Glutamatergic neuron (in vitro differentiated cells): ENCODE measurements at regions not wholly inside any gene's neighbourhood (a gene's known extent, or its start where the extent isn't known, plus 50 kb on each side); places are given as distances from the start of the nearest gene placed in this dataset.

ENCODE experiments used
- DNase-seq: peaks from one replicate; pipeline ENCODE4 v3.0.0; 2022
- H3K27ac Mint-ChIP-seq: one replicate; pipeline ENCODE4 v1.8.0; 2020; ENCODE audit warnings: mild to moderate bottlenecking, mixed read lengths, inconsistent platforms; ENCODE audit not compliant: unreplicated experiment
- H3K27me3 Mint-ChIP-seq: one replicate; pipeline ENCODE4 v1.8.0; 2020; ENCODE audit warnings: mild to moderate bottlenecking, moderate library complexity, mixed read lengths, inconsistent platforms; ENCODE audit not compliant: unreplicated experiment
- H3K36me3 Mint-ChIP-seq: one replicate; pipeline ENCODE4 v1.8.0; 2020; ENCODE audit warnings: mild to moderate bottlenecking, mixed read lengths, inconsistent platforms; ENCODE audit not compliant: unreplicated experiment
- H3K4me1 Mint-ChIP-seq: one replicate; pipeline ENCODE4 v1.8.0; 2020; ENCODE audit warnings: mild to moderate bottlenecking, low read depth, mixed read lengths, inconsistent platforms; ENCODE audit not compliant: unreplicated experiment
- H3K4me3 Mint-ChIP-seq: one replicate; pipeline ENCODE4 v1.8.0; 2020; ENCODE audit warnings: mild to moderate bottlenecking, mixed read lengths, inconsistent platforms; ENCODE audit not compliant: unreplicated experiment
- H3K9me3 Mint-ChIP-seq: one replicate; pipeline ENCODE4 v1.8.0; 2020; ENCODE audit warnings: mild to moderate bottlenecking, moderate library complexity, mixed read lengths, inconsistent platforms; ENCODE audit not compliant: unreplicated experiment
- TF ChIP-seq, protein P1 (sequence below): fragments of 200-600 bp; sonication (generic); IDR thresholded peaks from one replicate; pipeline ENCODE4 v1.5.0; 2021; ENCODE audit not compliant: partially characterized antibody, unreplicated experiment

DNA sequence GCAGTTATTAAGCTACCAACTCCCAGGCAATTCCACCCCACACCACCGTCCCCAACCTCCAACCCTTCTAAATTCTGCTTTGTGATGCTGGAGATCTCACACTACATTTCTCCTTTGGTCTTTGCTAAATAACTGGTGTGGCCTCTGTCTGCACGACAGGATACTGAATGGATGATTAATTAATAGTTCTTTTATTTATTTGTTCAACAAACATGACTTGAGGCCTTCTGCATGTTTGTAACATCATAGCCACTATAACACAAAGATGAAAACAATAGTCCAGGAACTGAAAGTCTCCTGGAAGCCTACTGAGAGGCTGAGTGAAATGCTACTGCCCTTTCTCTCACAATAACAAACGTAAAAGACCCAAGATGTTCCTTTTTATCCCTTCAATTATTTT, 609.5 kb upstream of the UBE2E2 start:
- no peaks in the 10 kb centered on the region for H3K27me3 Mint-ChIP-seq
- DNase-seq: no peak
- H3K36me3 Mint-ChIP-seq: peaks cover 5% of the 10 kb centered on the region
- peaks cover 6% of the 10 kb centered on the region for H3K9me3 Mint-ChIP-seq
- H3K4me3 Mint-ChIP-seq: no peak overlapping the region
- no peaks in the 10 kb centered on the region for H3K4me1 Mint-ChIP-seq
- H3K27ac Mint-ChIP-seq: no peak overlapping the region
- TF ChIP-seq, protein P1, sequence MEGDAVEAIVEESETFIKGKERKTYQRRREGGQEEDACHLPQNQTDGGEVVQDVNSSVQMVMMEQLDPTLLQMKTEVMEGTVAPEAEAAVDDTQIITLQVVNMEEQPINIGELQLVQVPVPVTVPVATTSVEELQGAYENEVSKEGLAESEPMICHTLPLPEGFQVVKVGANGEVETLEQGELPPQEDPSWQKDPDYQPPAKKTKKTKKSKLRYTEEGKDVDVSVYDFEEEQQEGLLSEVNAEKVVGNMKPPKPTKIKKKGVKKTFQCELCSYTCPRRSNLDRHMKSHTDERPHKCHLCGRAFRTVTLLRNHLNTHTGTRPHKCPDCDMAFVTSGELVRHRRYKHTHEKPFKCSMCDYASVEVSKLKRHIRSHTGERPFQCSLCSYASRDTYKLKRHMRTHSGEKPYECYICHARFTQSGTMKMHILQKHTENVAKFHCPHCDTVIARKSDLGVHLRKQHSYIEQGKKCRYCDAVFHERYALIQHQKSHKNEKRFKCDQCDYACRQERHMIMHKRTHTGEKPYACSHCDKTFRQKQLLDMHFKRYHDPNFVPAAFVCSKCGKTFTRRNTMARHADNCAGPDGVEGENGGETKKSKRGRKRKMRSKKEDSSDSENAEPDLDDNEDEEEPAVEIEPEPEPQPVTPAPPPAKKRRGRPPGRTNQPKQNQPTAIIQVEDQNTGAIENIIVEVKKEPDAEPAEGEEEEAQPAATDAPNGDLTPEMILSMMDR: no peak

DNA sequence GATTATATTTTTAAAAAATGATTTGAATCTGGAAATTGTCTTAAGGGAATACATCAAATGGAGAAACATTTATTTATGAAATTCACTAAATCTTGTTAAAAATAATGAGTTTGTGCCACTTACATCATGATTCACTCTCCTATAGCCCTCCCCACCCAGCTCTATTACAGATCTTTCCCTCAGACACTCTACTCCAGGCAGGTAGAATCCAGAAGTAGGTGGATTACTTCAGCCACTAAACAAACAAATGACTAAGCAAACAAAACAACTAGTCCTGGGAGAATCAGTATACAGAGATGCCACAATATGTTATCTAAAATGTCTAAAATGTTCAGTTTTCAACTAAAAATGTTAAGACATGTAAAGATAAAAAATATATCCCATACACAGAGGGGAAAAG, 608.1 kb upstream of the UBE2E2 start:
- no peaks in the 10 kb centered on the region for H3K27me3 Mint-ChIP-seq
- no peaks in the 10 kb centered on the region for H3K4me1 Mint-ChIP-seq
- no peak overlapping the region for H3K4me3 Mint-ChIP-seq
- no peak for DNase-seq
- H3K36me3 Mint-ChIP-seq: peaks cover 5% of the 10 kb centered on the region
- TF ChIP-seq, protein P1: no peak
- H3K9me3 Mint-ChIP-seq: peaks cover 6% of the 10 kb centered on the region
- H3K27ac Mint-ChIP-seq: no peak overlapping the region

DNA sequence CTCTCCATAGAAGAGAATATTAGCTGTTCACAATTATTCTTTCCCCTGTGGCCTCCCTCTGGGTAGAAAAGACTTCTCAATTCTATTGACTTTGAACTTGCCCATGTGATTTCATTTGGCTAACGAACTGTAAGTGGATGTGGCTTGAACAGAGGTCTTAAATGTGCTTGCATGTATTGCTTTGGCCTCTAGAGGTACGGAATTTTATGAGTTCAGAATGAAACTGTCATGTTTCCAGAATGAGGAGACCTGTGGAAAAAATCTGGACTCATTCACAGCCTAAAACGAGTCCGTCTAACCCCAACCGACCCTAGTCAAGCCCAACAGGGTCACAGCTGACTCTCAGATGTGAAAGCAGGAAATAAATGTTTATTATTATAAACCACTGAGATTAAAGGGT, 596.7 kb upstream of the UBE2E2 start:
- Mint-ChIP-seq H3K27me3 (peaks cover 3% of the 10 kb centered on the region), H3K4me1 (no peaks in the 10 kb centered on the region), H3K4me3 (no peak overlapping the region), H3K9me3 (no peaks in the 10 kb centered on the region), H3K27ac (no peak overlapping the region), H3K36me3 (no peaks in the 10 kb centered on the region)
- TF ChIP-seq, protein P1: no peak
- no peak for DNase-seq

DNA sequence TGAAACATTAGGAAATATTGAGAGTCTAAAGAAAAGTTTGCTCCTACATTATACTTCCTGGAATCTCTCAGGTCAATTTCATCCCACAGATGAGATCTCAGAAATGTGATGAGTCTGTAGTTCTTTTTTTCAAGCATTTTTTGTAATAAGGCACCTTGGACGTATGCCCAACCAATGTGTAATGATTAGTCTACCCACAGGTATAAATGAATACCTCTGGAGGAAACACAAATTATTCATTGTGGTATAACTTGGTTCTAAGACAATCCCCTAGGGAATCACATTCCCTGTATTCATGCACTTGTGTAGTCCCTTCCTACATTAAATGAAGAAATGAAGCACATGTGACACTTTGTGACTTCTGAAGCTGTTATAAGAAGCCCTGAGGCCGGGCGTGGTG, 596.2 kb upstream of the UBE2E2 start:
- TF ChIP-seq, protein P1: no peak
- Mint-ChIP-seq H3K4me3 (no peak overlapping the region), H3K27ac (no peak overlapping the region), H3K36me3 (no peaks in the 10 kb centered on the region), H3K9me3 (no peaks in the 10 kb centered on the region), H3K4me1 (no peaks in the 10 kb centered on the region), H3K27me3 (peaks cover 3% of the 10 kb centered on the region)
- DNase-seq: no peak

DNA sequence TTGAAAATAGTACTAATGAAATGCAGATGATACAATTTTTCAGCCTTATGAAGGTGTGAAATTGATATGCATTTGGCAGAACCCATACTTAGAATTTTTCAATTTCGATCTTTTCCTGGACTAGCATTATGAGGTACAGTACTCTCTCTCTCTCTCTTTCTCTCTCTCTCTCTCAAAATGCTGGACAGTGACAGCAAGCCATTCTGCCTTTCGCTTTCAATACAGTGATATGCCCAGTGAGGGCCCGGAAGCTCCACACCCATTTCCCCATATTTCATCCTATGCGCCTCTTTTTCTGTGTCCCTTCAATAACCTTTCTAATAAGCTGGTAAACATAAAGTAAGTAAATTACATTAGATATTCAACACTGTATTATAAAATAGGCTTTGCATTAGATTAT, 595.0 kb upstream of the UBE2E2 start:
- no peaks in the 10 kb centered on the region for H3K9me3 Mint-ChIP-seq
- no peak overlapping the region for H3K27ac Mint-ChIP-seq
- peaks cover 3% of the 10 kb centered on the region for H3K27me3 Mint-ChIP-seq
- no peaks in the 10 kb centered on the region for H3K4me1 Mint-ChIP-seq
- H3K36me3 Mint-ChIP-seq: no peaks in the 10 kb centered on the region
- TF ChIP-seq, protein P1: no peak
- no peak overlapping the region for H3K4me3 Mint-ChIP-seq
- DNase-seq: no peak
